HG03103 (cell line): ENCODE measurements at regions not wholly inside any gene's neighbourhood (a gene's known extent, or its start where the extent isn't known, plus 50 kb on each side); places are given as distances from the start of the nearest gene placed in this dataset.

Experiments used
- ATAC-seq: cut with Tn5 transposase; IDR thresholded peaks from one replicate; pipeline ENCODE4 v1.9.1; 2021; ENCODE audit warnings: low read depth; ENCODE audit not compliant: unreplicated experiment

DNA sequence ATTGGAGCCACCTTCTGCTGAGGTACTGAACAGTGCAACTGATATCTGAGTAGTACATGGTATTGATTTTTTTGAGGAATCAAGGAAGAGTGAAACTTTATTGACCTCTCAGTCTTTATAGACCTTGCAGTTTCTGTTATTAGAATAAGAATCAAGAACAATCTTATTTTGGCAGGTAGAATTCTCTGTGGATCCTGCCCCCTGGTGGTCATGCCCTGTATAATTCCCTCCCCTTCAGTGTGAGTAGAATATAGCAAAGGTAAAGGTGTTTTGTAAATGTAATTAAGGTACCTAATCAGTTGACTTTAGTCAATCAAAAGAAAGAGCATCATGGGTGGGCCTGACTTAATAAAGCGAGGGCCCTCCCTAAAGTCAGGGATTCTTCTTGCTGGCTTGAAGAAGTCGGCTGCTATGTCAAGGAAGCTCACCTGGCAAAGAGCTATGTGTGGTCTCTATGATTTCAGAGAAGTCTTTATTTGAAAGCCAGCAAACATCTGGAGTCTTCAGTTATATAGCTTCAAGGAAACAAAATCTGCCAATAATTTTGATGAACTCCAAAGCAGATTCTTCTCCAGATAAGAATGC is 142.8 kb downstream of the LSM5 start:
- peak; percentile 70 for ATAC-seq

DNA sequence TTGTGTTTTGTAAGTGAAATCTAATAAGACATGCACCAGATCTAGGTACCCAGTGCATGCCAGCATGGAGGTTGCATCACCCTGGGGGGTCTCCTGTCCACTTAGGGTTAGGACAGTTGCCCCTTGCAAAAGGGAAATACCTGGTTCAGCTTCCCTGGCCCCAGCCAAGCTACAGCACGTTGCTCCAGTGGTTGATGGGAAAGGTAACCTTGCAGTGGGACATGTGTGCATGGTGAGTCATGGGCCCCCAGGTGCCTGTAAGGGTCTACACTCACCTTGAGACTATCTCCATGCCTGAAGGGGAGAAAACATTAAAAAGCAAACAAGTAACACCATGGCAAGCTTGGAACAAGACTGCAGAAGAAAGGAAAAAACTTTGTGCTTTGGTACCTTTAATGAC is 143.9 kb downstream of the LSM5 start:
- ATAC-seq: no peak

DNA sequence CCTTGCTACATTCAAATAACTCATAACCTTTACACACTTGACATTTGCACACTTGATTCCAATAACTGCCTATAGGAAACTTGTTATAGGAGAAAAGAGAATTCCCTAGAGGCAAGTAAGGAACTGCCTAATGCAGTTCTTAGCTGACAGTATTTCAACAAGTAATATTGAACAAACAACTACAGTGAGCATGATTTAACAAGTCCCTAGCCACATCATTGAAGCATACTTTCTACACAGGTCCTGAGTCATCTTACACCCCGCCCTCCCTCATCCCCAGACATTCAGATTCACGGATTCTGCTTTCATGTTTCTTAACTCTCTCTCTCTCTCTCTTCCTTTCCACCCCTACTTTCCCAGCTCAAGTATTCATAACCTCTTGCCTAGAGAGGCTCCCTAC is 153.5 kb downstream of the LSM5 start:
- no peak for ATAC-seq

DNA sequence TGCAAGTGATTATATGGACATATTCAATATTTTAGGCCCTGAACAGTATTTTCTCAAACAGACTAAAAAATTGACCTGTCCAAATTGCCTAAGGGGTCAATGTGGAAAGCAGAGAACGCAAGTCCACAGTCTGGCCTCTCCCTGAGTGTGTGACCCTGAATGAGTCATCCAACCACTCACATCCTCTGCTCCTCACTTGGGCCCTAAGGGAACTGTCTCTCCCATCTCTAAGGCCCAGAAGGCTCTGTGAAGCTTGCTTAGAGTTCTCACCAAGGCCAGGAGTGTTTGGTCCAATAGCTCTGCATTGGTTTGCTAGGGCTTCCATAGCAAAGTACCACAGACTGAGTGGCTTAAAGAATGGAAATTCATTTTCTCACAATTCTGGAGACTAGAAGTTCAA is 155.1 kb downstream of the LSM5 start:
- ATAC-seq: no peak

DNA sequence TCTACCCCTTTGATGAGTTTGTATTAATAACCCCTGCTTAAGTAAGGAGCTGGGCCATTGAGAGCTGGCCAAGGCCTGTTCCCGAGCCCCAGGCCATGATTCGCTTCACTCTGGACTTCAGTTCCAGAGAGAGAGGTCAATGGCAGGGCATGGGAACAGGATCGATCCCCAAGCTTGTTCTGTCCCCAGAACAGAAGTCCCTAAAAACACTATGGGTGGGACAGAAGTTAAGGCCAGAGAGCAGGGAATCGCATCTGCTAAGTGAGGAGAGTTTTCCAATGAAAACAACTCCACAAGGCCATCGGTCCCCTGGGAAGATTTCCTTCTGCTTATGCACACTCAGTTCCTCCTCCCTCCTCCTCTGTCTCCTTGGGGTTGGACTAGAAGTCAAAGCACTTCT is 159.6 kb downstream of the LSM5 start:
- no peak for ATAC-seq

DNA sequence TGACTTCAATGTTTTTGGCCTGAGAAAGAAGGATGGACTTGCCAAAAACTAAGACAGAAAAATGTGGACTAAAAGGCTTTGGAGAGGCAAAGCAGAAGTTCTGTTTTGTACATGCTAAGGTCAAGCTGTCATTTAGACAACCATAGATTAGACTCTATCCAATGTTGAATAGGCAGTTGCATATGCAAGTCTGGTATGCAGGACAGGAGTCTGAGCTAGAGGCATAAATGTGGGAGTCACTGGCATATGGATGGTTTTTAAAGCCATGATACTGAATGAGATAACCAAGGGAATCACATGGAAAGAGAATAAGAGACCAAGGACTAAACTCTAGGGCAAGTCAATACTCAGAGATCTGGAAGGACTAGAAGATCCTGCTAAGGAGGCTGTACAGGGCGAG is 164.1 kb downstream of the LSM5 start:
- ATAC-seq: no peak

DNA sequence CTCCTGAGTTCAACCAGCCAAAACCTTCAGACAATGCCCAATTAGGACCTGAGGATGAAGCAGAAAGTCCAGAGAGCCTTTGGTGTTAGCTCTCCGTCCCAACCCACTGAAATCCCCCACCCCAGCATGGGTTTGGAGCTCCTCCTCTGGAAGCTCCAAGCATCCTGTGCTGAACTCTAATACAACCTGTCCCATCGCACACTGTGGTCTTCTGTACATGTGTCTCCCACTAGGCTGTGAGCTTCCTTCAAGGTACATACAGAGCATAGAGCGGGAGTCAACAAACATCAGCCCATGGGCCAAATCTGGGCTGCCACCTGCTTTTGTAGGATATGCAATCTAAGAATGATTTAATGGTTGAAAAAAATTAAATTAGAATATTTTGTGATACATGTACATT is 166.5 kb downstream of the LSM5 start:
- ATAC-seq: no peak

DNA sequence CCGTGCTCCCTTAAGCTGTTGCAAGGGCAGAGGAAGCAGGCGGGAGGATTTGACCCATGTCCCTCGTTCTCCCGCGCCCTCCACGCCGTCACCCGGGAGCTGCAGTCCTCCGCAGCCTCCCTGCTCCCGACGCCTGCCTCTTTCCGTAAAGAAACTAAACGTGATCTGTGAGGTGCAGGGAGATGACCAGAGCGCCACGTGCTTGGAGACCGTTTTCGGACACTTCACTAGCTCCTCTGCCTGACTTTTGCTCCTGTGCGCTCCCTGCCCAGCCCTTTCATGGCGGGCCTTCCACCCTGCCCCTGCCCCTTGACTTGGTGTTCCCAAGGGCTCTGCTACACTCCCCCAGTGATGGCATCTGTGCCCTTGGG is 171.2 kb downstream of the LSM5 start:
- ATAC-seq: no peak

DNA sequence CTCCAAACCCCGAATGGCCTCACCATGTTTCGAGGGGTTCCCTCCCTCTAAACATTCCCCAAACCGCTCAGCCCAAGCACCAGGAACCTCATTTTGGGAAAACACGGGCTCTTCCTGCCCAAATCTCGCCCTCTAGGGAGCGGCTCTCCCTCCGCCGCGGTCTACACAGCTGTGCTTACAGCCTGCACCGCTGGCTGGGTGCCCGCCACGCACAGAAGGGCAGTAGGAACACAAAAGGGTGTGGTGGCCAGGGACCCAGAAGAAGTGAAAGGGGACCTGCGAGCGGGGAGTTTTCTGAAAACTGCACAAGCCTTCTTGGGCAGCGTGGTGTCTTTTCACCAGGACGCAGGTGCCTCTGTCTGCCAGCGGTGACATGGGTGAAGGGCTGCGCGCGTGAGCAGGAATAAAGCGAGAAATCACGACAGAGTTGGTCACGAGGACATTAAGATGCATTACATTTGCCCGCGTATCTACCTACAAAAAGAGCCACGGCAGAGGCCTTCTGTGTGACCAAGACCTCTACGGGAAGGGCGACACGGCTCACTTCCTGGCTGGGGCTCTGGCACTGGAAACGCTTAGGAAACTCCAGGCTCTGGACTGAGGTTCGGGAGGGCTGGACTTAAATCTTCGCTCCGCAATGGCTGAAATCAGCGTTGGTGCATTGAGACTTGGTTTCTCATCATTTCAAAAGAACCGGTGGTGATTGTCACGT is 171.7 kb downstream of the LSM5 start:
- no peak for ATAC-seq

DNA sequence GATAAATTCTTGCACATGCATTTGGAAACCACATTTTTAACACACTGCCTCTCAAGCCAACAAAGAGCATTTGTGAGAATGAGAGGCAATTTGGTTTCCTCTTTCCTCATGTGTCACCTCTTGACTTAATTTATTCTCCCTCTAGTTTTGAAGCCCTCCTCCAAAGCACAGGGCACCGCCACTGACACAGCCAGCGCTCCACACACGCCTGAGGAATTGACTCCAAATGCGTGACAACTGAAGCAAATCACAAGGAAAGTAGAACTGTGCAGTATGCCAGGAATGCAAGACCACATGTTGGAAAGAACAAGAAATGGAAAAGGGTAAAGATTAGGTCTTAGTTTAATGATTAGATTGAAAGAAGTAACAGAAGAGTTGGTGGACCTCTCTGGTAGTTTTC is 173.3 kb downstream of the LSM5 start:
- ATAC-seq: no peak

DNA sequence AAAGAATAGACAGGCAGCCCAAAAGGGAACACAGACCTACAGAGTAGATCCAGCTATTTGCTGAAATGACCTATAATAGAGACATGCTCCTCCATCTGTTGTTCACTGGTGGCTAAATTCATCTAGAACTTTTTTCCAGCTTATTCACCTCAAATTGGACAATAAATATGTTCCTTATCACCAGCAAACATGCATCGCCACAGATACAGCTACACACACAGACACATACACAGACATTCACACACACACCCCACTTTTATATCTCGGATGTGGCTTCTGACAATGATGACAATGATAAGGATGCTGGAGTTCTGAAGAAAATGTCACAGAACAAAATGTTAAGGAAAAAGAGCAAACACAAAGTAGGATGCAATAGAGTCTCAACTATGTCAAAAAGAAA is 175.4 kb downstream of the LSM5 start:
- no peak for ATAC-seq

DNA sequence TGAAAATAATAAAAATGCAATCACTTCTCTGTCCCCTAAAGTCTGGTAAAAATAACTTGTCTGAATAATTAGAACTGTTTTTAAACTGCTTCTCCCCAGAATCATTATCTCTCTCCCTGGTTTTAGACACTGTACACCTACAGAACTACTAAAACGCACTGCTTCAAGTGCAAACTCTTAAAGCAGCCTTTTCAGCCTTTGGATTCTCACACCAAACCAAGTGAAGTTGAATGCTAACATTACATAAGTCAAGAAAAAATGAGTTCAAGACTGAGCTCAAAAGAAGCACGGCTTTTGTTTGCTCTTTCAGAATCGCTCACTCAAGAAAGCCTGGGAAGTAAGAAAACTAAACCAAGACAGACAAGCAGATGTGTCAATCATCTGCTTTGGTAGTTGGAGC is 188.8 kb downstream of the LSM5 start:
- no peak for ATAC-seq

DNA sequence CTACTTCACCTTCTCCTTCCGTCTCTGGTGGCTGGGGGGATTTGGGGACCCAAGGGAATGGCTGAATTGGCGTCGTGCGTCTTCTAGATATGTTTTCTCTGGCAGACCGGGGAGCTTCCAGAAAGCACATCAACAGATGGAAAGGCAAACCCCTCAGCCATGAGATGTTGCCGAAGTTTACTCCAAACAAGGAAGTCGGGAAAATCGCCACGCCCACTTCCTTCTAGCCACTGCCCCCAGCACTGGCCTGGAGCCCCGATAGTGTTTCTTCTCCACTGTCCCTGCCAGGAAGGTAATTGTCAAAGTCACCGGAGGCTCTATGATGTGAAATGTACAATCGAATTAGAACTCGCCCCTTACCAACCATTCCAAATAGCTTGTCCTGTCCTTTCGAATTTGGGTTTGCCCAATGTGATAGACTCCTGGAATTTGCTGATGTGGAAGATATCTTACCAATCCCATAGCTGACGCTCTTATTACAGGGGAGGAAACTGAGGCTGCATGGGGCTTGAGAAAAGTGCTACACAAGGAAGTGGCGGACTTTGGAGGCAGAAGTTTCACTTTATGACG is 191.0 kb downstream of the LSM5 start:
- no peak for ATAC-seq

DNA sequence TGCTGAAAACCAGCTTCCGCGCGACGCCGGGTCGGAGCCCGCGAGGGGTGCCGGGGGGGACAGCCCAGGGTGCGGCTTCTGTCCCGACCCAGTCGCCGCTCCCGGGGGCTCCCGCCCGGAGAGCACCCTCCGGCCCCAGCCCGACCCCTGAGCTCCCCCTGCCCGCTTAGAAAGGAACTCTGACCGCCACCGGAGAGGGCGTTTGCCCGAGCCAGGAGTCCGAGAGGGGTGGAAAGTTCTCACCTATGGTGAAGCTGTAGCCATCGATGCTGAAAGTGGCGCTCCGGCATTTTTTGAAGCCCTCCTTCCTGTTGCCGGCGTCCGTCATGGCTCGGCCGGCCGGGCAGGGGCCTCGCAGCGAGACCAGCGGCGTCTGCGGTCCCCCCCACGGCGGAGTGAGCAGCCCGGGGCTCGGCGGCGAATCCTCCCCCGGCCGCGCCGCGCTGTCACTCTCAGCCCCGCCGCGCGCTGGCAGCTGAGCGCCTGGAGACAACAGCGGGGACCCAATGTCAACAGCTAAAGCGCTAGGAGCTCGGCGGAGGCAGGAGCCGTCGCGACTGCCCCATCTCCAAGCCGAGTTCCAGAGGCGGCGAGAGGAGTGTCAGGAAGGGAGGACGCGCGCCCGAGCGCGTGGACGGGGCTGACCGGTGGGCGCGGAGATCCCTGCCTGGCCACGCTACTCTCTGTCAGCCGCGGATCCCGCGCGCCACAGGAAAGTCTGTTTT is 191.6 kb downstream of the LSM5 start:
- ATAC-seq: no peak

DNA sequence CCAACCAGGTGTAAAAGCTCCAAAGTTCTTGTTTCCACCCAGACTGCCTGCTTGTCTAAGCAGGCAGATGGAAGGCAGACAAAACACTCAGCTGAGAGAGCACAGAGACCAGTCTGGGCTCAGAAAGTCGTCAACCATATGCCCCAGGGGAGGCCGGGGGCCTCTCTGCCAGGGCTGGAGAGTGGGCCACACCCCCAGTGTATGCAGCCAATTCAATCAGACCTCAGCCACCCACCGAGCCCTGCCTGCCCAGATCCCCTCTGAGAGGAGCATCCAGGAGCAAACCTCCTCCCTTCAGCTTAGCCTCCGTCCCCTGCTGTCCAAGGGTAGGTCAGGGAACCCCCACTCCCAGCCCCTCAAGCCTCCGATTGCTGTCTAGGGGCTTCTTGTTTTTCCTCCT is 196.3 kb downstream of the LSM5 start:
- no peak for ATAC-seq

DNA sequence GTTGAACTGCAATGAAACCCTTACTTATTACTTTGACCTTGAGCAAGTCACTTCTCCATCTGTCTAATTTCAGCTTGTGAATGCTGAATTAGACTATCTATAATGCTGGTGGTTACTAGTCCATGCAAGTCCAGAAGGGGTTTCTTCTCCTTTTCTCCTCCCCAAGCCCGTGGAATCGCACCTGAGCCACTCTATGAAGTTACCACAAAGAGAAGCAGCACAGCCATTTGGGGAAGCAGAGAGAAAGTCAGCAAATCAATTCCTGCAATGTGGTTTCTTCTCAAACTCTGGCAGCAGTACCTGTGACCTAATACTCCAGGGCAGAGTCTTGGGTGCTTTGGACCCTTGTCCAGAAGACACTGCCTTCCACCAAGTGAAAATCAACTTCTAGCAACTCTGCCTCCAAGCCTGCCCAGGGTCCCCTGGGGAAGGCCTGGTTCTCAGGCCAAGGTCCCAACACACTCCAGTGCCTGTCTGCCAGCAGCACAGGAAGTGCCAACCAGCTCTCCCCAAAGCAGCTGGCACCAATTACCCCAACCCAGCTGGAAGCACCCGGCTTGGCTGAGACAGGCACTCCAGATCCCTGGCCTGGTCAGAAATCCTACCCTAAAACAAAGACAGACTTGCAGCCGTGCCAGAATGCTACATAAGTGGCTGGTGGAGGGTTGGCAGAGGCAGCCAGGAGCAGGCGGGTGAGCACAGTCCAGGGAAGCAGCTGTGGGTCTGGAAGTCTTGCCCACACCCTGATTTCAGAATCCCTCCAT is 200.3 kb downstream of the LSM5 start:
- ATAC-seq: no peak

DNA sequence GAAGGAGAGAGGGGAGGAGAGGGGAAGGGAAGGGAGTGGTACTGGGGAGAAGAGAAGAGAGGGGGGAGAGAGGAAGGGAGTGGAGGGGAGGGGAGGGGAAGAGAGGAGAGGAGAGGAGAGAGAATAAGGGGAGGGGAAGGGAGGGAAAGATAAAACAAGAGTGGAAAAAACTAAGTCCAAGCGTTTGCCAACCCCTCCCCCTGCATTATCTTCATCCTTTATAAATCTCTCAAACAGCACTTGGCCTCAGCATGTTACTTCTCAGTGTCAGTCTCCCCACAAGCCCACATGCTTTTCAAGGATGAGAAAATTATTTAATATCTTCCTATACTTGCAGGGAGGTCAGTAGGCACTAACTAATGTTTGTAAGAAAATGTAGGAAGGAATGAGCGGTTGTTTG is 204.5 kb downstream of the LSM5 start:
- ATAC-seq: no peak

DNA sequence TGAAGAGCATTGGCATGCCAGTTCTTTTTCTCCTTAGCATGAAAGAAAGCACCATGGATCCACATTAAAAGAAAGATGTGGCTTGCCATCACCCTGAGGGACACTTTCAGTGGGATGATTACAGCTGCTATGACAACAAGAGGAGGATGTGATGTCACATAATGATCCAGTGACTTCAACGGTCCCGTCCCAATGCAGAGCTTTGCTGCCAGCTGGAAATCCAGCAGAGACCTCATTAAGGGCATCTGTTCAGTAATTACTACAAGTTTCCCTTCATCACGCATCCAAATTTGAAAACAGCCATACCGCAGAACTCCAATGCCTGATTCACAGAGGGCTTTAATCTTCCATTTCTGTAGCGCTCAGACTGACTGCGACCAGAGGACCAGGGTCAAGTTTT is 206.6 kb downstream of the LSM5 start:
- no peak for ATAC-seq

DNA sequence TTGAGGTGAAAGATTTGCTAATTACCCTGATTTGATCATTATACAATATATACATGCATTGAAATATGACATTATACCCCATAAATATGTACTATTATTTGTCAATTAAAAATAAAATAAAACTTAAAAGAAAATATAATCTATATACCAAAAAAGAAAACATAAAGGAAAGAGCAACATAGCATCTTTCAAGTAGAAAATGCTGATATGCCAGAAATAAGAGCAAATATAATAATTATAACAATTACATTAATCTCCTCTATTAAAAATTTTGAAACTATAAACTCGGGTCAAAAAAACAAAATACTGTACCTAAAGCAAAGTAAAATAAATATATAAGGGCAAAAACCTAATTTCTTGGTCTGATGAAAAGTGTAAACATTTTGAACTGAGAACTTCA is 209.3 kb upstream of the PDE1C start:
- ATAC-seq: no peak

DNA sequence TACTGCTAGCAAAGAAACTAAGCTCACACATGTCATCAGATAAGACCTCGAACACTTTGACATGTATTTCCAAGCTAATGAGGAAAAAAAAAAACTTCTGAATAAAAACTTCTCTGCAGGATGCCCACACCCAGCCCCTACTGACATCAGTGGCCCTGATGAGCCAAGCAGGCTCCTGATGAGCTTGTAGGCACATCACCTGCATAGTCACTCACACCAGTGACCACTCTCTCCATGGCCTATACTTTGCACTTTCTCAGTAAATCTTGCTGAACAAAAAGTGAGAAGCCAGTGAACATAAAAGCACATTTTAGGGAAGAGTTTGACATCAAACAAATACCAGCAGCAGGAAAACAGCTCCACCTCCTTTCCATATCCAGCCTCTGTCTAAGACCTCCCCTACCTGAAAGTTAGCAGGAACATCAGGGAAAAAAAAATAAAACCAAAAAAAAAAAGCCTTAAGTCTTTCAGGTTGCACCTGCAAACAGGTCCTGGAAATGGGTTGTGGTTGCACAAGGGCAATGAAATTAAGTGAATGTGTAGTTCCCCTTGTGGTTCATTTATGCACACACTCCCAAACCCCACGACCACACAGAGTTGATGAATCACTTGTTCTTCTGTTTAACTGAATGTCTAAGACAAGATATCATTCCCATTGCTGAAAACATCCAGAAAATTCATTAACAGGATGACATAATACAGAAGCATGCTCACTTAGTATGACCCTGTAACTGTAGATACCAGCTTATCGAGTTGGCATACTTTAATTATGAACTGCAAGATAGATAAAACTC is 205.2 kb upstream of the PDE1C start:
- no peak for ATAC-seq
